Suprapubic skin (tissue), 4 donors: ENCODE measurements at regions not wholly inside any gene's neighbourhood (a gene's known extent, or its start where the extent isn't known, plus 50 kb on each side); places are given as distances from the start of the nearest gene placed in this dataset.

Source experiments
- DNase-seq, 2 donors: peaks; one replicate each; pipeline ENCODE4 v3.0.0-alpha.2; 2019; ENCODE audit warnings: low spot score in 2 of 2
- H3K27ac ChIP-seq: fragments of 200-600 bp; sonication (generic); one replicate; pipeline ENCODE4 v1.5.1; 2019
- H3K27me3 ChIP-seq: fragments of 200-600 bp; sonication (generic); one replicate; pipeline ENCODE4 v1.5.1; 2019
- H3K36me3 ChIP-seq: fragments of 200-600 bp; sonication (generic); one replicate; pipeline ENCODE4 v1.5.1; 2019
- H3K4me1 ChIP-seq: fragments of 200-600 bp; sonication (generic); one replicate; pipeline ENCODE4 v1.5.1; 2019
- H3K4me3 ChIP-seq: fragments of 200-600 bp; sonication (generic); one replicate; pipeline ENCODE4 v1.5.1; 2019; ENCODE audit warnings: mild to moderate bottlenecking
- H3K9me3 ChIP-seq: fragments of 200-600 bp; sonication (generic); one replicate; pipeline ENCODE4 v1.5.1; 2019
- CTCF ChIP-seq, 2 donors: fragments of 200-600 bp in 1 of 2; fragments of 450-650 bp in 1 of 2; sonication (generic) in 1 of 2; IDR thresholded peaks; one replicate each; pipeline ENCODE4 v1.5.1; 2016 to 2019; ENCODE audit warnings: antibody characterized with exemption in 2 of 2, mild to moderate bottlenecking in 1 of 2, moderate library complexity in 1 of 2
- EP300 ChIP-seq: sonication (generic); formaldehyde crosslinking; IDR thresholded peaks from one replicate; pipeline ENCODE4 v1.6.1; 2017; ENCODE audit warnings: antibody characterized with exemption
- POLR2A ChIP-seq, 2 donors: fragments of 450-650 bp; IDR thresholded peaks; one replicate each; pipeline ENCODE4 v1.6.1; 2017; ENCODE audit warnings: antibody characterized with exemption in 2 of 2, mild to moderate bottlenecking in 2 of 2, moderate library complexity in 2 of 2
- POLR2AphosphoS5 ChIP-seq, 3 donors: sonication (generic); formaldehyde crosslinking; IDR thresholded peaks; one replicate each; pipeline ENCODE4 v1.6.1; 2017; ENCODE audit warnings: antibody characterized with exemption in 3 of 3
- WGBS: methylation state at CpG from one replicate; pipeline ENCODE4 v1.1.5; 2018; 5-methylcytosine and 5-hydroxymethylcytosine counted together

GRCh38 chr16:64829678-64830077 lies 292.2 kb downstream of the CDH11 start:
- TF ChIP-seq POLR2AphosphoS5 (IDR thresholded peaks at IDR 0.05) (no peak), EP300 (no peak), CTCF (IDR thresholded peaks at IDR 0.05) (no peak), POLR2A (IDR thresholded peaks at IDR 0.05) (no peak)
- WGBS: 83% methylated on average over 2 of the region's 2 CpGs

GRCh38 chr16:64826374-64826773 lies 295.5 kb downstream of the CDH11 start:
- Histone ChIP-seq H3K36me3 (no peaks in the 10 kb centered on the region), H3K9me3 (no peaks in the 10 kb centered on the region), H3K27ac (no peak overlapping the region), H3K27me3 (no peaks in the 10 kb centered on the region), H3K4me1 (no peaks in the 10 kb centered on the region), H3K4me3 (no peak overlapping the region)
- no peak for TF ChIP-seq CTCF (IDR thresholded peaks at IDR 0.05)
- no peak for TF ChIP-seq POLR2A (IDR thresholded peaks at IDR 0.05)
- TF ChIP-seq EP300: no peak
- 88% methylated on average over 2 of the region's 2 CpGs for WGBS
- no peak for DNase-seq

More at GRCh38 chr16:64829678-64830077, 292.2 kb downstream of the CDH11 start:
- H3K9me3 ChIP-seq: no peaks in the 10 kb centered on the region
- no peaks in the 10 kb centered on the region for H3K36me3 ChIP-seq
- DNase-seq: no peak
- no peak overlapping the region for H3K4me3 ChIP-seq
- no peaks in the 10 kb centered on the region for H3K4me1 ChIP-seq
- no peaks in the 10 kb centered on the region for H3K27me3 ChIP-seq
- H3K27ac ChIP-seq: no peak overlapping the region

GRCh38 chr16:64823481-64824075 lies 298.3 kb downstream of the CDH11 start:
- H3K4me3 ChIP-seq: no peak overlapping the region
- H3K27ac ChIP-seq: no peak overlapping the region
- H3K9me3 ChIP-seq: no peaks in the 10 kb centered on the region
- no peaks in the 10 kb centered on the region for H3K36me3 ChIP-seq
- H3K4me1 ChIP-seq: no peaks in the 10 kb centered on the region
- TF ChIP-seq CTCF (IDR thresholded peaks at IDR 0.05) (no peak), EP300 (no peak), POLR2AphosphoS5 (IDR thresholded peaks at IDR 0.05) (no peak), POLR2A (IDR thresholded peaks at IDR 0.05) (no peak)
- 76% methylated on average over 2 of the region's 2 CpGs for WGBS
- DNase-seq: no peak
- no peaks in the 10 kb centered on the region for H3K27me3 ChIP-seq

GRCh38 chr16:64809876-64810629 lies 311.8 kb downstream of the CDH11 start:
- Histone ChIP-seq H3K36me3 (no peaks in the 10 kb centered on the region), H3K27ac (no peak overlapping the region), H3K9me3 (no peaks in the 10 kb centered on the region), H3K27me3 (no peaks in the 10 kb centered on the region), H3K4me1 (no peaks in the 10 kb centered on the region), H3K4me3 (no peak overlapping the region)
- no peak for DNase-seq
- TF ChIP-seq POLR2AphosphoS5 (IDR thresholded peaks at IDR 0.05) (no peak), POLR2A (IDR thresholded peaks at IDR 0.05) (no peak), EP300 (no peak), CTCF (IDR thresholded peaks at IDR 0.05) (no peak)
- 87% methylated on average over 3 of the region's 3 CpGs for WGBS

- 78% methylated on average over 4 of the region's 4 CpGs for WGBS
- TF ChIP-seq CTCF (IDR thresholded peaks at IDR 0.05) (no peak), POLR2AphosphoS5 (IDR thresholded peaks at IDR 0.05) (no peak), POLR2A (IDR thresholded peaks at IDR 0.05) (no peak), EP300 (no peak)
- DNase-seq: no peak
- Histone ChIP-seq H3K27me3 (no peaks in the 10 kb centered on the region), H3K27ac (no peak overlapping the region), H3K4me3 (no peak overlapping the region), H3K4me1 (no peaks in the 10 kb centered on the region), H3K36me3 (no peaks in the 10 kb centered on the region), H3K9me3 (no peaks in the 10 kb centered on the region)
Observed at GRCh38 chr16:64808474-64808873, 313.4 kb downstream of the CDH11 start.
